GM10248 (cell line): ENCODE measurements at regions not wholly inside any gene's neighbourhood (a gene's known extent, or its start where the extent isn't known, plus 50 kb on each side); places are given as distances from the start of the nearest gene placed in this dataset.

Experiments used
- CTCF ChIA-PET: fragments of 300-600 bp; sonication (Branson Sonifier 250); formaldehyde crosslinking; extraction: SDS; loops from one replicate; lab custom pipeline; 2021; ENCODE audit warnings: antibody characterized with exemption; lab: Yijun Ruan, JAX
- POLR2A ChIA-PET: fragments of 350-650 bp; sonication (Branson Sonifier 250); formaldehyde crosslinking; extraction: SDS; loops from one replicate; lab custom pipeline; 2020; ENCODE audit warnings: antibody characterized with exemption; lab: Yijun Ruan, JAX
- DNase-seq: peaks from one replicate; pipeline ENCODE4 v3.0.0; 2012; ENCODE audit errors: extremely low spot score
- CTCF ChIP-seq: IDR thresholded peaks from 2 replicates; pipeline ENCODE4 v1.5.1; 2012; ENCODE audit warnings: mild to moderate bottlenecking, low read depth; ENCODE audit errors: extremely low read depth, missing control alignments, control extremely low read depth

DNA sequence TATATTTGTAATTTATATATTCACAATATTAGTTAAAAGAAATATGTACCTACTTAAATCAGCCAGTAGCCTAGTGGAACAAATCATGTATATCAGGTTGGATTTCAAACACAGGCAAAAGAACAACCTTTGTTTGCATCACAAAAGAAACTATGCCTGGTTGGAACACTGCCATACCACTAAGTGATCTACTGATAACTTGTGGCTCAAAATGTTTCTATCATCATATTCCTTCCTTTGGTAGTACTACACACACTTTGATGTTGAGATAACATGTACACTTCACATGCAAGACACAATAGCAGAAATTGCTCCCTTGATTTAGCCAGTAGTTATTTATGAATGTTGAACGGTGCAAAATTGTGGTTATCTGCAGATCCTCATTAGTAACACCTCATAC lies 146.0 kb upstream of the GPC6 start:
- TF ChIP-seq CTCF: no peak
- CTCF ChIA-PET: no interaction called here
- no peak for DNase-seq
- POLR2A ChIA-PET: no interaction called here

DNA sequence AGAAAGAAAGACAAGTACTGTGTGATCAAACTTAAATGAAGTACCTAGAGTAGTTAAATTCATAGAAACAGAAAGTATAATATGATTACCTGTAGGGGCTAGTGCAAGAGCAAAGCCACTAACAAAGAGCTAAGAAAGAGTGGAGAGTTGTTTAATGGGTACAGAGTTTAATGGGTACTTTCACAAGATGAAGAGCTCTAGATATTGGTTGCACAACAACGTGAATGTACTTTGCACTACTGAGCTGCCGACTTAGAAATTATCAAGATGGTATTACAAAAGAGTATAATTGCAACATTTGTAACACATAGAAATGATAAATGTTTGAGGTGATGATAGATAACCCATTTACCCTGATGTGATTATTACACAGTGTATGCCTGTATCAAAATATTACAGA lies 140.3 kb upstream of the GPC6 start:
- POLR2A ChIA-PET: no interaction called here
- CTCF ChIA-PET: no interaction called here
- no peak for DNase-seq
- no peak for TF ChIP-seq CTCF

DNA sequence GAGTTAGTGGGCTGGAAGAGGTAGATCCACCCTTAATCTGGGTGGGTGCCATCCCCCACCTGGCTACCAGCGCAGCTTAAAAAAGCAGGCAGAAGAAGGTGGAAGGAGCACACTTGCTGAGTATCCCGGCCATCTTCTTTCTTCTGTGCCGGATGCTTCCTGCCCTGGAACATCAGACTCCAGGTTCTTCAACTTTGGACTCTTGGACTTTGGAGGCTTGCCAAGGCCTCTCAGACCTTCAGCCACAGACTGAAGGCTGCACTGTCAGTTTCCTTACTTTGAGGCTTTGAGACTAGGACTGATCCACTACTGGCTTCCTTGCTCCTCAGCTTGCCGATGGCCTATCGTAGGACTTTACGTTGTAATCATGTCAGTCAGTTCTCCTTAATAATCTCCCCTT lies 127.6 kb upstream of the GPC6 start:
- ChIA-PET CTCF (no interaction called here), POLR2A (no interaction called here)
- no peak for TF ChIP-seq CTCF
- no peak for DNase-seq

GRCh38 chr13:93101226-93101734 lies 125.3 kb upstream of the GPC6 start:
- ChIA-PET POLR2A (no interaction called here), CTCF (no interaction called here)
- DNase-seq: no peak
- TF ChIP-seq CTCF: no peak

- POLR2A ChIA-PET: no interaction called here
- no peak for TF ChIP-seq CTCF
- DNase-seq: no peak
- CTCF ChIA-PET: no interaction called here
These were observed 122.3 kb upstream of the GPC6 start for GRCh38 chr13:93104270-93104669.

DNA sequence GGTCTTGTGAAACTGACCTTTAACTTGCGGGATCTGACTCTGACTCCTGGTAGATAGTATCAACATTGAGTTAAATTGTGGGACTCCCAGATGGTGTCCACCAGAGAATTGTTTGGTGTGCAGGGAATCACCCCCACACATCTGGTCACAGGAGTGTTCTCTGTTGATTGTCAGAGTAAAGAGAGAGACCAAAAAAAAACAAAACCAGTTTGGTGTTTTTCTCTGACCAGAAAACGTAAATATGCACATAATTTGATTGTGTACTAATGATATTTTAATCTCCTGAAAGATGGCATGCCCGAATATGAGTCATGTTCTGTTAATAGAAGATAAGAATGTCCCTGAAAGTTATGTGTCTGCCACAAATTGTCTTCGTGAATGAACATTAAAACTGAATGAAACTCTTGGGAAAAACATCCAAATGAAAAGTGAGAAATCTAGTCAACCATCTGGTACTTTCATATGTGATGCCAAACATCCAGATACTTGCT lies 118.5 kb upstream of the GPC6 start:
- POLR2A ChIA-PET: no interaction called here
- DNase-seq: no peak
- CTCF ChIA-PET: interaction anchor here (1.0 kb wide), 1 partner anchor 10 kb away, joined by 3 read pairs; no protein-coding TSS in a partner anchor
- TF ChIP-seq CTCF: no peak
